ENCODE measurements at regions not wholly inside any gene's neighbourhood (a gene's known extent, or its start where the extent isn't known, plus 50 kb on each side); places are given as distances from the start of the nearest gene placed in this dataset.

- peaks cover 5% of the 10 kb centered on the region for H3K9me3 Mint-ChIP-seq
- CTCF ChIA-PET = no interaction called here
- no peak overlapping the region for H3K27ac Mint-ChIP-seq
- ATAC-seq (no peak), DNase-seq (ENCODE audit: low spot score) (no peak)
- no peaks in the 10 kb centered on the region for H3K27me3 Mint-ChIP-seq (ENCODE audit: low read depth)
- no peak overlapping the region for H3K4me3 Mint-ChIP-seq
- H3K36me3 Mint-ChIP-seq = no peaks in the 10 kb centered on the region
- H3K4me1 Mint-ChIP-seq = peaks cover 5% of the 10 kb centered on the region; the same call in 1 of the 2 replicates
- POLR2A ChIA-PET = no interaction called here
- no peak for TF ChIP-seq ZNF396 (CRISPR knock-in tag; IDR thresholded peaks at IDR 0.05; ENCODE audit: borderline replicate concordance)
- no peak for TF ChIP-seq MAX (CRISPR knock-in tag; IDR thresholded peaks at IDR 0.05)
- TF ChIP-seq NFE2L1 (CRISPR knock-in tag; IDR thresholded peaks at IDR 0.05) = no peak
- no peak for TF ChIP-seq TP53 (CRISPR knock-in tag; IDR thresholded peaks at IDR 0.05)
- TF ChIP-seq NR1H2 (CRISPR knock-in tag; IDR thresholded peaks at IDR 0.05) = no peak
- TF ChIP-seq TEAD4 (CRISPR knock-in tag; IDR thresholded peaks at IDR 0.05) = no peak
- TF ChIP-seq ZNF416 (CRISPR knock-in tag; IDR thresholded peaks at IDR 0.05) = no peak
- no peak for TF ChIP-seq SMAD4 (CRISPR knock-in tag; IDR thresholded peaks at IDR 0.05)
- no peak for TF ChIP-seq FOXJ3 (CRISPR knock-in tag; IDR thresholded peaks at IDR 0.05; ENCODE audit: borderline replicate concordance)
- no peak for TF ChIP-seq CTCF (IDR thresholded peaks at IDR 0.05)
- TF ChIP-seq ZNF423 (CRISPR knock-in tag; IDR thresholded peaks at IDR 0.05) = no peak
Measured at GRCh38 chr17:71727292-71727691, 393.5 kb upstream of the SOX9 start.

- no peak overlapping the region for H3K4me3 Mint-ChIP-seq
- ChIA-PET CTCF (no interaction called here), POLR2A (no interaction called here)
- peaks cover 5% of the 10 kb centered on the region; the same call in 1 of the 2 replicates for H3K4me1 Mint-ChIP-seq
- DNase-seq (ENCODE audit: low spot score) (no peak), ATAC-seq (no peak)
- TF ChIP-seq, protein P1, sequence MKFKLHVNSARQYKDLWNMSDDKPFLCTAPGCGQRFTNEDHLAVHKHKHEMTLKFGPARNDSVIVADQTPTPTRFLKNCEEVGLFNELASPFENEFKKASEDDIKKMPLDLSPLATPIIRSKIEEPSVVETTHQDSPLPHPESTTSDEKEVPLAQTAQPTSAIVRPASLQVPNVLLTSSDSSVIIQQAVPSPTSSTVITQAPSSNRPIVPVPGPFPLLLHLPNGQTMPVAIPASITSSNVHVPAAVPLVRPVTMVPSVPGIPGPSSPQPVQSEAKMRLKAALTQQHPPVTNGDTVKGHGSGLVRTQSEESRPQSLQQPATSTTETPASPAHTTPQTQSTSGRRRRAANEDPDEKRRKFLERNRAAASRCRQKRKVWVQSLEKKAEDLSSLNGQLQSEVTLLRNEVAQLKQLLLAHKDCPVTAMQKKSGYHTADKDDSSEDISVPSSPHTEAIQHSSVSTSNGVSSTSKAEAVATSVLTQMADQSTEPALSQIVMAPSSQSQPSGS (CRISPR knock-in tag; IDR thresholded peaks at IDR 0.05; ENCODE audit: borderline replicate concordance, low read depth) = no peak
- TF ChIP-seq NR1H2 (CRISPR knock-in tag; IDR thresholded peaks at IDR 0.05) = no peak
- no peaks in the 10 kb centered on the region for H3K36me3 Mint-ChIP-seq
- no peak overlapping the region for H3K27ac Mint-ChIP-seq
- peaks cover 5% of the 10 kb centered on the region for H3K9me3 Mint-ChIP-seq
- no peaks in the 10 kb centered on the region for H3K27me3 Mint-ChIP-seq (ENCODE audit: low read depth)
Measured at GRCh38 chr17:71727723-71728122, 393.1 kb upstream of the SOX9 start.

- no peak for TF ChIP-seq TP53 (CRISPR knock-in tag; IDR thresholded peaks at IDR 0.05)
- no peak for TF ChIP-seq GTF2I (CRISPR knock-in tag; conservative IDR thresholded peaks at IDR 0.05)
- no peak for TF ChIP-seq ZNF263 (CRISPR knock-in tag; IDR thresholded peaks at IDR 0.05; ENCODE audit: low read depth)
- TF ChIP-seq, protein P2, sequence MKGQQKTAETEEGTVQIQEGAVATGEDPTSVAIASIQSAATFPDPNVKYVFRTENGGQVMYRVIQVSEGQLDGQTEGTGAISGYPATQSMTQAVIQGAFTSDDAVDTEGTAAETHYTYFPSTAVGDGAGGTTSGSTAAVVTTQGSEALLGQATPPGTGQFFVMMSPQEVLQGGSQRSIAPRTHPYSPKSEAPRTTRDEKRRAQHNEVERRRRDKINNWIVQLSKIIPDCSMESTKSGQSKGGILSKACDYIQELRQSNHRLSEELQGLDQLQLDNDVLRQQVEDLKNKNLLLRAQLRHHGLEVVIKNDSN (CRISPR knock-in tag; IDR thresholded peaks at IDR 0.05) = no peak
- TF ChIP-seq HMGA2 (CRISPR knock-in tag; IDR thresholded peaks at IDR 0.05) = no peak
- TF ChIP-seq ZNF425 (CRISPR knock-in tag; conservative IDR thresholded peaks at IDR 0.05) = no peak
- no peak for TF ChIP-seq ETV6 (CRISPR knock-in tag; IDR thresholded peaks at IDR 0.05)
- TF ChIP-seq SOX15 (CRISPR knock-in tag; IDR thresholded peaks at IDR 0.05) = no peak
- no peak for TF ChIP-seq NFYB (CRISPR knock-in tag; conservative IDR thresholded peaks at IDR 0.05; ENCODE audit: low read depth)
- TF ChIP-seq NFE2L1 (CRISPR knock-in tag; IDR thresholded peaks at IDR 0.05) = no peak
- no peak for TF ChIP-seq TEAD1 (CRISPR knock-in tag; IDR thresholded peaks at IDR 0.05)
- no peak for ATAC-seq
- H3K4me3 Mint-ChIP-seq = no peak overlapping the region
- no peaks in the 10 kb centered on the region for H3K36me3 Mint-ChIP-seq
- peaks cover 5% of the 10 kb centered on the region; the same call in 1 of the 2 replicates for H3K4me1 Mint-ChIP-seq
- POLR2A ChIA-PET = no interaction called here
- DNase-seq (ENCODE audit: low spot score) = no peak
- CTCF ChIA-PET = no interaction called here
- H3K27me3 Mint-ChIP-seq (ENCODE audit: low read depth) = no peaks in the 10 kb centered on the region
- H3K9me3 Mint-ChIP-seq = peaks cover 5% of the 10 kb centered on the region
- no peak overlapping the region for H3K27ac Mint-ChIP-seq
Measured at GRCh38 chr17:71730871-71731270, 389.9 kb upstream of the SOX9 start.
